Erythroblast (primary cell): ENCODE measurements at regions not wholly inside any gene's neighbourhood (a gene's known extent, or its start where the extent isn't known, plus 50 kb on each side); places are given as distances from the start of the nearest gene placed in this dataset.

Experiments used
- GATA1 ChIP-seq: IDR thresholded peaks from 2 replicates; pipeline ENCODE4 v1.6.1; 2011; ENCODE audit warnings: low read depth, mild to moderate bottlenecking, control low read depth, low read length, moderate library complexity
- POLR2A ChIP-seq: IDR thresholded peaks from 2 replicates; pipeline ENCODE4 v1.6.1; 2011; ENCODE audit warnings: mild to moderate bottlenecking, low read length

GRCh38 chr7:136687693-136688322, 180.6 kb upstream of the CHRM2 start:
- TF ChIP-seq POLR2A: no peak
- TF ChIP-seq GATA1: no peak
